HG03108 (cell line): ENCODE measurements at regions not wholly inside any gene's neighbourhood (a gene's known extent, or its start where the extent isn't known, plus 50 kb on each side); places are given as distances from the start of the nearest gene placed in this dataset.

Experiments
- ATAC-seq: cut with Tn5 transposase; IDR thresholded peaks from one replicate; pipeline ENCODE4 v1.9.1; 2021; ENCODE audit warnings: moderate library complexity; ENCODE audit not compliant: unreplicated experiment

DNA sequence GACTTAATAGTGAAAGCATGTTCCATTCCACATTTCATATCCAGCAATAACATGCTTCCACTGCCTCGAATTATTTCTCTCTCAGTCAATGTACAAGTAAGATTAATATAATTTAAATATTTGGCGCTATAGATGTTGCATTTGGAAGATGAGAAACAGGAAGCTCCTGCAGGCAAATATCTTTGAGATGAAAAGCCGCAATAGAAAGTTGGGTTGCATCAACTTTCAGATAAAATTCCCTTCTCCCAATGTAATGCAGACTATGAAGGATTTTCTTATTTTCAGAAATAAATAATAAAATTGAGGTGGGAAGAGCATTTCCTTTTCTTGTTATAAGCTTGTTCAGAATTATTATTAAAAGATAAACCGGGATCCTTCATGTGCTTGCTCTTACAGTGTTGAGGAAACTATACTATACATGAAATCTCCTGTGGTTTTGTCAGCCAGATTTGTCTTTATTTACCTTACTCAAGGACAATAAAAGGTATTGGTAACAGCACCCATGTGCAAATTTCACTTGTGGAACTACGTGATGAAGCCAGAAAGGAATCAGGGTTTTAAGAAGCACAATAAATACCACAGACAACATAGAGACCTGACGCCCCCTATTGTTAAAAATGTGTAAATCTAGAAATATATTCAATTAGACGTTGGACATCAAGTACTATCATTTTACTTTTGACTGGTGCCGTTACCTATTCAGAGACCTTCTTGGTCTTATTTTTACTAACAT lies 307.0 kb downstream of the ARPP21 start:
- ATAC-seq, result no peak

DNA sequence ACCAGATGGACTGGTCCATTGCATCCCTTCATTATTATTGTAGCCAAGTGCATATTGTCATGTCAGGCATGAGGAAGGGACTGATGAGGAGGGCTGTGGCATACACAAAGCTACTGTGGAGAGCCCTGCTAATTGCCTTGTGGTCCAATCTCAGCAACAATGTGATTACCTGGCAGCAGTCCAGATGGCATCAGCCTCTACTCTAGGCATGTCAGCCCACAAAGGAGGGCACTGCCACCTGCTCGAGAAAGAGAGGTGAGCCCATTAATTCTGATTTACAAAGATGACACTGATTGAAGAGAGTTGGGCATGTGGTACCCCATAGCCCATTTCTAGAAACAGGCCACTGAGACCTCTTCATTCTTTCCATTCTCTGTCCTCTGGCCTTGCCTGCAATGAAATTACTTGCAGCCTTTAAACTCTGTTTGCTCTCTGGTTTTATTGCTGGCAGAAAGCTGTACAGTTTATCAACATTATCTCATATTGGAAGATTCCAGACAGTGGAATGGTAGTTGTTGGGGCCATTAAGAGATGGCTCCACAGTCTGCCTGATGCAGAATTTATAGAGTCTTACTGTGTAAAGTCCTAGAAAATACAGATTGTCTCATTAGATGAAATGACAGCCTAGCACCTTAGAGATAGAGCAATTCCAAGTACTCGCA lies 307.7 kb downstream of the ARPP21 start:
- ATAC-seq, result no peak

DNA sequence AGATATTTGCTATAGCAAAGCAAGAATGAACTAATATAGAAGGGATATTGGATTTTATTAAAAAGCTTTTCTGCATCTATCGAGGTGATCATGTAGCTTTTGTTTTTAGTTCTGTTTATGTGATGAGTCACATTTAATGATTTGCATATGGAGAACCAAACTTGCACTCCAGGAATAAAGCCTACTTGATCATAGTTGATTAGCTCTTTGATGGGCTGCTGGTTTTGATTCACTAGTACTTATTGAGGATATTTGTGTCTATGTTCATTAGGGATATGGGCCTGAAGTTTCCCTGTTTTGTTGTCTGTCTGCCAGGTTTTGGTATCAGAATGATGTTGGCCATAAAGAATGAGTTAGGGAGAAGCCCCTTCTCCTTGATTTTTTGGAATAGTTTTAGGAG lies 310.7 kb downstream of the ARPP21 start:
- no peak for ATAC-seq

DNA sequence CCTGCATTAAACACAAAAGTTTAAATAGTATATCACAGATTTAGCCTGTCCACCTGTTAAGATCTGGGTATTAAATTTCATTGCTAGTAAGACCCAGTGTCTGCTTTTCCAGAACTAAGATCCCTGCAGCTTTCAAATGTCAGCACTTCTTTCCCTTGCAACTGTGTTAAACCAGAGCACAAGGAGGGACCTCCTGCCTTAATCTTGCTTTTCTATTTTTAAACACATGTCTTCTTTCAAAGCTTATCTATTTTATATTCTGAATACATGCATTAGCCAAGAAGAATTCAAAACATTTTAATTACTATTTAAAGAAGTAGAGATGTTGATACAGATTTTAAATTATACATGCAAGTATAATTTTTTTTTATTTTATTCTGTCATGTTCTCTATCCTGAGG lies 315.1 kb downstream of the ARPP21 start:
- ATAC-seq, result no peak

DNA sequence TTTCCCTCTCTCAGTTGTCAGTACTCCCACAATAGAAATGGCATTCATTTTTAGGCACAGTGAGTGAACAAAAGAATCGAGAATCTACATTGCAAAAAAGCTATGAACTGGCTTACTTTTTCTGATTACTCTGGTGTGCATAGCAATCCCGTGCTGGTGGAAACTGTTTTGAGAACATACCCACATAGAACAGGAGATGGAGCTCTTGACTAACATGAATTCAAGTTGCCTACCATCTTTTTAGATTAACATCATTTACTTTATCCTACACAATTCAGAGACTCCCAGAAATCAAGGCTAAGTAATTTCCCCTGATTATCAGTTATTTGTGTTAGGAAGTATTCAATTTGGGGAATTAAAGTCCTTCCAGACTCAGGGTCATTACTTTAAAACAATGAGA lies 326.6 kb downstream of the ARPP21 start:
- ATAC-seq, result no peak

DNA sequence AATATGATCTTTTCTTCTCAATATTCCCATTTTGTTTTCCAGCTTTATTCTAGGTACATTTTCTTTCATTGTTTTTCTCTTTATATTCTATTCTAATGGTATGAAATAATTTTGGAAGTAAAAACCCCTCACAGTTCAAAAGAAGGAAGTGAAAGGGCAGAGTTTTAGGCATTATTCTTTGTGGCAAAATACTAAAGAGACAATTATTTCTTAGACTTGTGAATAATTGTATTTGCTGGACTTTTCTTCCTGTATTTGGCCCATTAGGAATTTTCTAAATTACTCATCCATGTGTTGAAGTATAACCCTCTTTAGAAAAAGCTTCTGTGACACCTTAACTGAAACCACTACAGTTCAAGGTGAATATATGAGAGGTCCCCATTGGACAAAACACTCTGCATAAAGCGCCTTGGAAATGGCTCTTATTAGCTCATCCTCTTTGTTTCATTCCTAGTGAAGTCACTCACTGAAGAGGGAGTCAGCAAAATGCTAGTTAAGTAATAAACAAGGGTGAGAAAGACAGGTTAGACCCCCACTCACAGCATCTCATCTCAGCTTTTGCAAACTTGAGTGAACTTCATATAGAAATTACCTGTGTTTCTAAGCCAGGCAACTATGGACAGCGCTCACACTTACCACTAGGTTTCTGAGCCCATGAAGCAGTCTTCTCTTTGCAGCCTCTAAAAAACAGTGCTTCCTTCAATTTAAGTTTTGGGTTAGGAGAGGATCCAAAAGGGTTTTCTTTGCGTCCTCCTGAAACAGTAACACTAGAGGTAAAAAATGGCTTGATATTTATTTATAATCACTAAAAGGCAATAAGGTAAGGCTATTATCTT lies 327.5 kb downstream of the ARPP21 start:
- ATAC-seq, result no peak

DNA sequence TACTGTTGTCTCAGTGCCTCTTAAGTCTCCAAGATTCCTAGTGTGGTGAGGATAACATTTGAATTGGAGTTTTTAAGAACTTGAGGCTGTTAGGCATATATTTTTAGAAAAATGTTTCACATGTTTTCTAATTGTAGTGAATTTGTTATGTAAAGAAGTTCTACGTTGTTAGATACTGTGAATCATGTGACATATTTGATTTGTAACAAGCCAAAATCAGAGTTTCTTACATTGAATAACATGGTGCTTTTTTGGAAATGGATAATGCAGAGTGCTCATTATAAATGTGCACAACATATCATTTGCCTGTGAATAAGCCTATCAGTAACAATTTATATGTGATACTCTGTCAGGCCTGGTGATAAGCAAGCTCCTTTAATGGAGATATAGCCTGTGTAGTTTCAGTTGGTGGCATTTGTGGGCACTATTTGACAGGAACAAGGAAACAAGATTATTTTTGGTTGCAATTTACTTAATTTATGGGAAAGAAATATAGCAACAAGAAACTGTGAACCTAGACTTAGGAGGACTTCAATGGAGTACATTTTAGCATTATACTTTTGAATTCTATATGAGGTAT lies 328.8 kb downstream of the ARPP21 start:
- ATAC-seq, result no peak

DNA sequence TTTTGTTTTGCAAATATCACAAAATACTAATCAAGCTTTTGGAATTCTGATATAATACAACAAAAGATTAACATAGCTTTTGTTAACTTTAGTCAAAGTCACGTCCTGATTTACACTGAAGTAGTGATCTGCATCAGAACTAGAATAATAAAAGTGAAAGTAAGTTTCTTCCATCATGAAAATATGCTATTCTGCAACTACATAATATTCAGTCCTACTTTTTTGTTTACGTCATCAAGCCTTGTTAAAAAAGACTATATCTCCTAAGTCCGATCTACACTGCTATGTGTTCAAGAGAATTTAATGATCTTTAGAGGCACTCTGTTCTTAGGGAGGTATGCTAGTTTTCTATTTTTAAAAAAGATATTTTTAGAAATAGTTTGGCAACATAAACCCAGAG lies 330.1 kb downstream of the ARPP21 start:
- no peak for ATAC-seq

DNA sequence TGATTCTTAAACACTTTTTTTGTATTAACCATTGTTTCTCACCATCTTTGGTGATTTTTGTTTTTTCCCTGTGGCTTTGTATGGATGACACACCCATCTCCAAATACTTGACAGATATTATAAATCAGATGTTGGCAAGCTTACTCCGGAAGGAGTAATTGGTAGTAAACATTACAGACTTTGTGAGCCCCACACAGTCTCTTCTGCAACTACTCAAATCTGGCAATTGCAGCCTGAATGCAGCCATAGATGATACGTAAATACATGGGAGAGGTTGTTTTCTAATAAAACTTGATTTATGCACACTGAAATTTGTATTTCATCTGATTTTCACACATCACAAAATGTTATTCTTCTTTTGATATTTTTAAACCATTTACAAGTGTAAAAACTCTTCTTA lies 331.5 kb downstream of the ARPP21 start:
- ATAC-seq, result no peak

DNA sequence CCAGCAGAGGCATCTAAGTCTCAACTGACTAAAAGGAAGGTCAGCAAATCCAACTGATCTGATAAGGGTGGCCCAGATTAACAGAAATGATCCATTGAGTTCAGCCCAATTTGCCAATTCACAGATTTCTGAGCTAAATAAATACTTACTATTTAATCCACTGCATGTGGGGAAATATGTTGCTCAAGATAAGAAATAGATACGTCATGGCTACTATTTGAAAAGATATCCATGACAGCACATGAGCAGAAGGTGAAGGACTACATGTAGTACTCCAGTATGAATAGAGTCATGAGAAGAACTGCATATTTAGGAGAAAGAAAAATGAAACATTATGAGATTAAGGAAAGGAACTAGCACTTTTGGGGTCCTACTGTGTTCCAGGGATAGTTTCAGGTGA lies 332.4 kb downstream of the ARPP21 start:
- ATAC-seq, result no peak

DNA sequence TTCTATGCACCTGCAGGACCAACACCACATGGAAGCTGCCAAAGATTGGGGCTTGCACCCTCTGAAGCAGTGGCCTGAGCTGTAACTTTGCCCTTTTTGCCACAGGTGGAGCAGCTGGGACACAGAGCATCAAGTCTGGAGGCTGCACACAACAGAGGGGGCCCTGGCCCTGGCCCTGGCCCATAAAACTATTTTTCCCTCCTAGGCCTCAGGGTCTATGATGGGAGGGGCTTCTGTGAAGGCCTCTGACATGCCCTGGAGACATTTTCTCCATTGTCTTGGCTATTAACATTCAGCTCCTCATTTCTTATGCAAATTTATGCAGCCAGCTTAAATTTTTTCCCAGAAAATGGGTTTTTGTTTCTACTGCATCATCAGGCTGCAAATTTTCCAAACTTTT lies 335.5 kb downstream of the ARPP21 start:
- no peak for ATAC-seq

DNA sequence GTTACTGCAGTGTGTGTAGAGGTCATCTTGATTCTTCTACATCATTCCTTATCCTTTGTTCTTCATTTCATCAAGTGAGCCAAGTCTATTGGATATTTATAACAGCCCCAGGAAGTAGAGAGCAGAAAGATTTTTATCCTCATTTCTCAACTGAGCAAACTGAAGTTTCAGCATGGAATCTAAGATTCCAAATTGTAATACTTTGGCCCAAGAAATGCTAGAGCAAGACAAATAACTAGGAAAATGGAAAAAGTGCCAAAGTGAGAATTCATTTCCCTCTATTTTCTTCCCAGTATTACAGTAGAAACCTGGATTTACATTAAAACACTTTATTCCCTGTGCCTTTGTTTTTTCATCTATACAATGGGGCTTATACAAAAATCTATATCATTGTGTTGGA lies 346.8 kb downstream of the ARPP21 start:
- no peak for ATAC-seq

DNA sequence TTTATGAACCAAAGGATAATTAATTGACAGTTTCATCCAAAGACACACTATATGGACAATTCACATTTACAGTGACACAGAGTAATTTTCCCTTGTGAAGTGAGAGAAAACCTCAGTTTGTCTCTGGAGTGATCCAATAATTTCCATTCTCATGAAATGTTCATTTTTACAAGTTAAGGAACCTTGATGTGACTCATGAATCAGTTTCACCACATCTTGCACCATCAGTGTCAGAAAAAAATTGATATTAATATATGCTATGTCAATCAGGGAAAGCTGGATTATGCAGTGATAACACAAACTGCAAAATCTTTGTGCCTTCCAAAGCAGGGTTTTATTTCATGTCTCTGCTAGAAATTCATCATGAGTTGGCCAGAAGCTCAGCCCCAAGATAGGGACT lies 348.1 kb downstream of the ARPP21 start:
- ATAC-seq, result no peak

DNA sequence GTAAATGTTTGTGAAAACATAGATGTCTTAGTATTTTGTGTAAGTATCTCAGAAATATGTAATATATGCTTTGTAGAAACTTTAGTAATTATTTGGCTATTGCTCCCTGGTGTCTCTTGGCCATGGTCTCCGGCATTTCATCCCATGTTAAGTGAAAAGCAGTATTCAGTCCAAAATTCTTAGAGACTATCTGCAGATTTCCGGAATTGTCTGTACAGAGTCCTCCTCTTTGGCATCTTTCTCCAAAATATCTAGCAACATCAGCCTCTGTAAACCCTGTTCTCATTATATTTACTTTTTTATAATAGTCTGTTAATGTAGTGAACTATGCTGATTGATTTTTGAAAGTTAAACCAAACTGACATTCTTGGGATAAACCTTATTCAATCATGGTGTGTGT lies 352.7 kb downstream of the ARPP21 start:
- no peak for ATAC-seq

DNA sequence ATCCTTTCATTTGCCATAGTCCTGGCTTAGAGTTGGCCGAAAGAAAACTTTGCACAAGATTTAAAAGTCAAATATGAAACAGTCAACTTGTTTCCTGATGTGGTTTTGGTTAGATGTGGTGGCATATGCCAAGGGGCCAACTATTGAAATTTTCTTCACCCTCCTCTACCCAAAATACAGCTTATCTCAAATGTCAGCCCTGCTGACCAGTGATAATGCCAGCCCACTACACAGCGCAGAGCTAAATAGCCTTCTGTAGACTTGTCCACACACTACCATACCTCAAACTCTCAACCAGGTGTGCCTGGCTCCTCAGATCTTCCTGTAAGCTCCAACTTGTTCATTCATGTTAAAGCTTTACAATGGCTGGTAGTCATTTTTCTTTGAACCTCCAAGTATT lies 368.5 kb upstream of the STAC start:
- ATAC-seq, result no peak

DNA sequence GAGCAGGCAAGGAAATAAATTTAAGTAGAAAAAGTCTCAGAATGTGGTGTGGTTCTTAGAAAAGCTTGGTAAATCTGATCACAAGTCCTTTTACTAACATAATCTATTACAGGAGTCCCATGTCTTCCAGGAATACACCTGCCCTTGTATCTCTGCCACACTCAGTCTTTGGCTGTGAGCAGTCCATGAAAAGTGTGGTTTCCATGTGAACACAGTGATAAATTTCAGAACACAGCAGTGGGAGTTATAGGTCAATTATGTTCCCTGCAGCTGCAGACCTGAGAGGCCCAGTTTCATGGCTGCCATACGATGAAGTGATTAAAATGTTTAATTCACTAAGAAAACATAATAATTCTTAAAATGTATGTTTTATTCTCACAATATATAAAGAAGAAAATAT lies 366.9 kb upstream of the STAC start:
- ATAC-seq, result no peak

DNA sequence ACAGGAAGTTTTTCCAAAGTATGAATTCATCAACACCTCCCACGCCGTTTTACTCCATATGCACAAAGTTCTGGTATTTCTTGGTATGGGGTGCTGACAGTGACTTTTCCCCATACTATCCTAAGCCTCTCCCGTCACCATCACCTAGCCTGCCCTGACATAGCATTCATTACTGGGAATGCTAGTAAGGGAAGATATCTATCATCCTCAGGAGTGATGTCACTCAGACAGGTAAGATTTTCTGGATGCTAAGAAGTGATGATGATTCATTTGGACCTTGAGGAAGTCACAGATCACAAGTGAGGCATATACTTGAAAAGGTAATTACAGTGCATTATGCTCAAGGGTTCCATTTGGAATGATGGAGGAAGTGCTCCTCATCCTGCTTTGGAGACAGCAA lies 355.1 kb upstream of the STAC start:
- no peak for ATAC-seq

DNA sequence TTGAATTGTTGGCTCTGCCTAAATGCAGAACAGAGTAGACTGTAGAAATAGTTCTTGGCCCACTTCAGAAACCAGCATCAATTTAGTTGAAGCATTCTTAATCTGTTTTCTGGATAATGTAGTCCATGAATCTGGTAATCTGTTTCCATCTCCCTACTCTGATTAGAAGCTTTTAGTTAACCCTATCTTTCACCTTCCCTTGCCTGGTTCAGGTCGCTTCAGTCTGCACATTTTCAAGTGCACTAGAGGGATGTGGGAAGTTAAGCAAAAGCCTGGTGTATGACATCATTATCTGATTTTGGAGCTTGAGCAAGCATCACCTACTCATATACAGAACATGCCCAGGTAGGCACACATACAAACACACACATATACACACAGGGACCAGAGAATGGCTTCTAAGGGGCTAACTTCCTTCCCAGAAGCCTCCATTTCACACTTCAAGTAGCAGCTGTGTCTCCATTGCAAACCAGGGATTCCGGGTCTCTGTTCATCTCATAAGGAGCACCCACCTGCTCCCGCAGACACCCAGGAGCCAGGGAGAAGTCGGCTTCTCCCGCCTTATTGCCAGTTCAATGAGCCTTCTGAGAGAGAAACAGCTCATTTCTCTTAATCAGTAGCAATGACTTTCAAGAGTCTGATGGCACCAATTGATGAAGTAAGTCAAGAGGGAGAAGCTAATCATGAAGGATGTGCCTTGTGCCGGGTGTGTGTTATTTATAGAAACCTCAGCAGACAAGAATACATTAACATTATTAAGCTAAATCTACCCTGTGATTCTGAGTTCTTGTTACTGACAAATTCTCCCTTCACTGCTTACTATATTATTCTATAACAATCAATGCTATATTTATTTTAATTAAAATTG lies 347.9 kb upstream of the STAC start:
- no peak for ATAC-seq

DNA sequence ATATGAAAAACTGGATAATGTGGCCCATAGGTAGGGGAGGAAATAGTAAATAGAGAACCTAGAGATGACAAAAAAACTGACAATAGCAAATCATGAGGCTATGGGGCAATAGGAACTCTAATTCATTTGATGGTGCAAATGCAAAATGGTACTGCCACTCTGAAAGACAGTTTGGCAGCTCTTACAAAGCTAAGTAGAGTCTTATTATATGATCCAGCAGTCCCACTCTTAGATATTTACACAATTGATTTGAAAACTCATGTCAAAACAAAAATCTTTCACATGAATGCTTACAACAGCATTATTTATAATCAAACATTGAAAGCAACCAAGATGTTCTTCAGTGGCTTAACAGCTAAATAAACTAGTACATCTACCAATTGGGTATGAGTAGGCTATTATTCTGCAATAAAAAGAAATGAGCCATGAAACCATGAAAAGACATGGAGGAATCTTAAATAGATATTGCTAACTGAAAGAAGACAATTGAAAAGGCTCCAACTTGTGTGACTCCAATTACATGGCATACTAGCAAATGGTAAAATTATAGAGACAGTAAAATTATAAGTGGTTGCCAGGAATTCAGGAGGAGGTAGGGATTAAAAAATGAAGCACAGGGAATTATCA lies 321.8 kb upstream of the STAC start:
- no peak for ATAC-seq

DNA sequence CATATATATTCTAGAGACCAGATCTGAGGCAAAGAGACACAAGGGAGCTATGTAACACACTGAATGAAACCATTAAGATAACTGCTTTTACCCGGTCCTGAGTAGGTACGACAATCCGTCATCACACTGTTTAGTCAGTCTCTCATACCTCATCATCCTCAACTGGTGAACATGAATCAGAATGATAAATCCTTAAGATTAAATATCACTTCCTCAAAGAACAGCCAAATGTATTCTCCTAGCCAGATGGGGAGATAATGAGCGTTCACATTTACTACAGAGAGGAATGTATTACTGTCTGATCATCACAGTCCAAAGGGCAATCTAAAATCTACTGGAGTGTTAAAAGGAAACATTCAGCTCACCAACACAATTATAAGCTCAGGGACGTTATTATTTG lies 319.4 kb upstream of the STAC start:
- no peak for ATAC-seq
